ENCODE measurements at regions not wholly inside any gene's neighbourhood (a gene's known extent, or its start where the extent isn't known, plus 50 kb on each side); places are given as distances from the start of the nearest gene placed in this dataset.

- TF ChIP-seq CTCF (IDR thresholded peaks at IDR 0.05), result no peak
- Histone ChIP-seq H3K79me2 (no peaks in the 10 kb centered on the region), H3K9me3 (ENCODE audit: control insufficient read depth, low read length) (no peaks in the 10 kb centered on the region), H3K4me1 (no peaks in the 10 kb centered on the region), H3K4me3 (ENCODE audit: low read depth, low read length) (no peak overlapping the region), H3K27ac (no peak overlapping the region), H2AFZ (no peak overlapping the region), H3K36me3 (ENCODE audit: control insufficient read depth, insufficient read depth, low read length) (no peaks in the 10 kb centered on the region), H3K27me3 (ENCODE audit: control insufficient read depth, insufficient read depth, low read length) (no peaks in the 10 kb centered on the region), H3K4me2 (ENCODE audit: low read length) (no peak overlapping the region), H3K9ac (no peak overlapping the region)
Observed at GRCh38 chr13:111039735-111040134, 75.4 kb upstream of the ARHGEF7 start.

DNA sequence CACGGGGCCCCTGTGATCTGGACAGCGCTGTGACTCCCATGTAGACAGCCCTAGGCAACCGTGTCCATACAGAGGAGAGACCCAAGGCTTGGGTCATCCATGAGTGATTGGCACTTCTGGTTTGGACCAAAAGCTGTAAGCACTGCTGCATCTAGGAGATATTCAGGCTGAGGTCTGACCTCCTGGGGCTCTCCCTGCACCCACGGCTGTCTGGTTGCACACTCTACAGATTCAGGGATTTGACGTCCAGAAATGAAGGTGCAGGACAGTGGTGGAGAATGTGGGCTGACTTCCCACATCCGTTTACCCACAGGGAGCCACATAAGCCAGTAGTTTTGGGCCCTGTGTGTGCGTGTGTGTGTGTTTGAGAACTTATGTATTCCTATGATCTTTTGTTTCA is 76.2 kb upstream of the ARHGEF7 start:
- H3K4me3 ChIP-seq (ENCODE audit: low read depth, low read length), result no peak overlapping the region
- no peak overlapping the region for H3K9ac ChIP-seq
- H3K79me2 ChIP-seq, result no peaks in the 10 kb centered on the region
- no peaks in the 10 kb centered on the region for H3K27me3 ChIP-seq (ENCODE audit: control insufficient read depth, insufficient read depth, low read length)
- no peaks in the 10 kb centered on the region for H3K9me3 ChIP-seq (ENCODE audit: control insufficient read depth, low read length)
- no peak for TF ChIP-seq CTCF (IDR thresholded peaks at IDR 0.05)
- H3K36me3 ChIP-seq (ENCODE audit: control insufficient read depth, insufficient read depth, low read length), result no peaks in the 10 kb centered on the region
- no peaks in the 10 kb centered on the region for H3K4me1 ChIP-seq
- H2AFZ ChIP-seq, result no peak overlapping the region
- H3K27ac ChIP-seq, result no peak overlapping the region
- no peak overlapping the region for H3K4me2 ChIP-seq (ENCODE audit: low read length)

- no peak for TF ChIP-seq CTCF (IDR thresholded peaks at IDR 0.05)
Observed at GRCh38 chr13:111037927-111038326, 77.2 kb upstream of the ARHGEF7 start.

DNA sequence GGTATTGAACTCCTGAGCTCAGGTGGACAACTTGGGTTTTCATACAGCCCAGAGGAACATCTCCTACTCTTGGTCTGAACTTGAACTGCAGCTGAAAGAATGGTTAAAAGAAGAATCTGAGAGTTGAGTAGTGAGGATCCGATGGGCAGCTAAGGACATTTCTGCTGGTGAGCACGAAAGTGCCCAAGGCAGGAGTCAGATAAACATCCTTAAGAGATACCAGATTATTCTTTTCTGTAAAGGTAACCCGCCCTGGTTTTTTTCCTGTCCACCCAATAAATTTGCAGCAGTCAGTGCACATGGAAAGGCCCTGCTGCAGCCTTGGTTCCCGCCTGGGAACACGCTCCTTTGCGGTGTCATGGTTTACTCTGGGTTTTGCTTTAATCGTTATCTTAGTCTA is 78.4 kb upstream of the ARHGEF7 start:
- Histone ChIP-seq H2AFZ (no peak overlapping the region), H3K27ac (no peak overlapping the region), H3K79me2 (no peaks in the 10 kb centered on the region), H3K4me2 (ENCODE audit: low read length) (no peak overlapping the region), H3K36me3 (ENCODE audit: control insufficient read depth, insufficient read depth, low read length) (no peaks in the 10 kb centered on the region), H3K4me1 (no peaks in the 10 kb centered on the region), H3K4me3 (ENCODE audit: low read depth, low read length) (no peak overlapping the region), H3K9me3 (ENCODE audit: control insufficient read depth, low read length) (no peaks in the 10 kb centered on the region), H3K27me3 (ENCODE audit: control insufficient read depth, insufficient read depth, low read length) (no peaks in the 10 kb centered on the region), H3K9ac (no peak overlapping the region)
- no peak for TF ChIP-seq CTCF (IDR thresholded peaks at IDR 0.05)

More at GRCh38 chr13:111037927-111038326, 77.2 kb upstream of the ARHGEF7 start:
- Histone ChIP-seq H3K27ac (no peak overlapping the region), H3K36me3 (ENCODE audit: control insufficient read depth, insufficient read depth, low read length) (no peaks in the 10 kb centered on the region), H3K79me2 (no peaks in the 10 kb centered on the region), H3K9ac (no peak overlapping the region), H3K27me3 (ENCODE audit: control insufficient read depth, insufficient read depth, low read length) (no peaks in the 10 kb centered on the region), H2AFZ (no peak overlapping the region), H3K4me3 (ENCODE audit: low read depth, low read length) (no peak overlapping the region), H3K9me3 (ENCODE audit: control insufficient read depth, low read length) (no peaks in the 10 kb centered on the region), H3K4me1 (no peaks in the 10 kb centered on the region), H3K4me2 (ENCODE audit: low read length) (no peak overlapping the region)

DNA sequence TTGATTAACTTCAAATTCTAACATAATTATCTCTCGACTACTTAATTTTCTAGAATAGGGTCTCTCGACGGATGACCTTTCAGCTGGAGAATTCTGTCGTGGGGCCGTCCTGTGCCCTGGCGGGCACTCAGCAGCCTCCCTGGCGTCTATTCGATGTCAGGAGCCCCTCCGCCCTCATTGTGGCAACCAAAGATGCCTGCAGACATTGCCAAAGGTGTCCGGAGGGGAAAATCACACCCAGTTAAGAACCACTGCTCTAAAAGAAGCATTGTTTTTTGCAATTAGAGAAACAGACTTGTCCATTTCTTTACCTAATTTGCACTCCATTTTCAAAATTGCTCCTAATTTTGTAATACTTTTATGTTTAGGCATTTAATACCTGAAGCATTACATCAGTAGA is 79.2 kb upstream of the ARHGEF7 start:
- no peak for TF ChIP-seq CTCF (IDR thresholded peaks at IDR 0.05)
- H3K36me3 ChIP-seq (ENCODE audit: control insufficient read depth, insufficient read depth, low read length), result no peaks in the 10 kb centered on the region
- H3K4me1 ChIP-seq, result no peaks in the 10 kb centered on the region
- no peak overlapping the region for H3K4me3 ChIP-seq (ENCODE audit: low read depth, low read length)
- no peaks in the 10 kb centered on the region for H3K79me2 ChIP-seq
- H3K4me2 ChIP-seq (ENCODE audit: low read length), result no peak overlapping the region
- no peaks in the 10 kb centered on the region for H3K9me3 ChIP-seq (ENCODE audit: control insufficient read depth, low read length)
- no peak overlapping the region for H3K27ac ChIP-seq
- no peak overlapping the region for H2AFZ ChIP-seq
- H3K27me3 ChIP-seq (ENCODE audit: control insufficient read depth, insufficient read depth, low read length), result no peaks in the 10 kb centered on the region
- no peak overlapping the region for H3K9ac ChIP-seq
